Esophagus squamous epithelium (tissue), 4 donors: ENCODE measurements at regions not wholly inside any gene's neighbourhood (a gene's known extent, or its start where the extent isn't known, plus 50 kb on each side); places are given as distances from the start of the nearest gene placed in this dataset.

Experiments used
- POLR2A ChIP-seq, 4 donors: fragments of 450-650 bp; IDR thresholded peaks; one replicate each; pipeline ENCODE4 v1.6.1; 2017; ENCODE audit warnings: antibody characterized with exemption in 4 of 4, mild to moderate bottlenecking in 4 of 4, moderate library complexity in 3 of 4
- TF ChIP-seq, protein P1 (sequence below), 6 experiments: fragments of 450-650 bp in 4 of 6; fragments of 200-600 bp in 2 of 6; sonication (generic) in 2 of 6; IDR thresholded peaks; one replicate each; pipeline ENCODE4 v1.5.1; 2016 to 2019; ENCODE audit warnings: antibody characterized with exemption in 6 of 6, mild to moderate bottlenecking in 4 of 6, moderate library complexity in 4 of 6

GRCh38 chr3:194760494-194761137 lies 74.9 kb downstream of the FAM43A start:
- TF ChIP-seq, protein P1, sequence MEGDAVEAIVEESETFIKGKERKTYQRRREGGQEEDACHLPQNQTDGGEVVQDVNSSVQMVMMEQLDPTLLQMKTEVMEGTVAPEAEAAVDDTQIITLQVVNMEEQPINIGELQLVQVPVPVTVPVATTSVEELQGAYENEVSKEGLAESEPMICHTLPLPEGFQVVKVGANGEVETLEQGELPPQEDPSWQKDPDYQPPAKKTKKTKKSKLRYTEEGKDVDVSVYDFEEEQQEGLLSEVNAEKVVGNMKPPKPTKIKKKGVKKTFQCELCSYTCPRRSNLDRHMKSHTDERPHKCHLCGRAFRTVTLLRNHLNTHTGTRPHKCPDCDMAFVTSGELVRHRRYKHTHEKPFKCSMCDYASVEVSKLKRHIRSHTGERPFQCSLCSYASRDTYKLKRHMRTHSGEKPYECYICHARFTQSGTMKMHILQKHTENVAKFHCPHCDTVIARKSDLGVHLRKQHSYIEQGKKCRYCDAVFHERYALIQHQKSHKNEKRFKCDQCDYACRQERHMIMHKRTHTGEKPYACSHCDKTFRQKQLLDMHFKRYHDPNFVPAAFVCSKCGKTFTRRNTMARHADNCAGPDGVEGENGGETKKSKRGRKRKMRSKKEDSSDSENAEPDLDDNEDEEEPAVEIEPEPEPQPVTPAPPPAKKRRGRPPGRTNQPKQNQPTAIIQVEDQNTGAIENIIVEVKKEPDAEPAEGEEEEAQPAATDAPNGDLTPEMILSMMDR (IDR thresholded peaks at IDR 0.05) = no peak
- no peak for TF ChIP-seq POLR2A (IDR thresholded peaks at IDR 0.05)
